ENCODE measurements at regions not wholly inside any gene's neighbourhood (a gene's known extent, or its start where the extent isn't known, plus 50 kb on each side); places are given as distances from the start of the nearest gene placed in this dataset.

DNA sequence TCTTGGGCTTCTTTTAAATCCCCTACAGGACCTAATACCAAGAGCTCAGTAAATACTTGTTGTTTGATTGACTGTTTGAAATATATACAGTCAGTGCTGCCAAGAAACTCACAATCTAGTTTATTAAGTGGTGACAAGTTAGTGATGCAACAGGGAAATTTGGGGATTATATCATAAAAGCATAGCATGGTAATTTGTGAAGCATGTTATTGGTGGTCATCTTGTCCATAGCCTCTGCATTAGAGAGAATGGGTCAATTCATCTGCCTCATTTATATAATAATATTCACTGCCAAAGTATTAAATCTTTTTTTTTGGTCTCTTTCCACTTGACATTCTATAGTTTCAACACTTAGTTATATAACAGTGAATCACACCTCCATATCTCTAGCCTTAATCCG lies 138.2 kb upstream of the SPAG17 start:
- TF ChIP-seq, protein P1, sequence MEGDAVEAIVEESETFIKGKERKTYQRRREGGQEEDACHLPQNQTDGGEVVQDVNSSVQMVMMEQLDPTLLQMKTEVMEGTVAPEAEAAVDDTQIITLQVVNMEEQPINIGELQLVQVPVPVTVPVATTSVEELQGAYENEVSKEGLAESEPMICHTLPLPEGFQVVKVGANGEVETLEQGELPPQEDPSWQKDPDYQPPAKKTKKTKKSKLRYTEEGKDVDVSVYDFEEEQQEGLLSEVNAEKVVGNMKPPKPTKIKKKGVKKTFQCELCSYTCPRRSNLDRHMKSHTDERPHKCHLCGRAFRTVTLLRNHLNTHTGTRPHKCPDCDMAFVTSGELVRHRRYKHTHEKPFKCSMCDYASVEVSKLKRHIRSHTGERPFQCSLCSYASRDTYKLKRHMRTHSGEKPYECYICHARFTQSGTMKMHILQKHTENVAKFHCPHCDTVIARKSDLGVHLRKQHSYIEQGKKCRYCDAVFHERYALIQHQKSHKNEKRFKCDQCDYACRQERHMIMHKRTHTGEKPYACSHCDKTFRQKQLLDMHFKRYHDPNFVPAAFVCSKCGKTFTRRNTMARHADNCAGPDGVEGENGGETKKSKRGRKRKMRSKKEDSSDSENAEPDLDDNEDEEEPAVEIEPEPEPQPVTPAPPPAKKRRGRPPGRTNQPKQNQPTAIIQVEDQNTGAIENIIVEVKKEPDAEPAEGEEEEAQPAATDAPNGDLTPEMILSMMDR (conservative IDR thresholded peaks at IDR 0.05 in 1 of 2, IDR thresholded peaks at IDR 0.05 in 1 of 2; ENCODE audit: extremely low read depth in 1 of 2, insufficient read depth in 1 of 2, low read depth in 1 of 2, low read length in 2 of 2) = no peak
- no peak for TF ChIP-seq EZH2 (IDR thresholded peaks at IDR 0.05; ENCODE audit: borderline replicate concordance, low read length)

All from mammary epithelial cell (primary cell).